ENCODE measurements at regions not wholly inside any gene's neighbourhood (a gene's known extent, or its start where the extent isn't known, plus 50 kb on each side); places are given as distances from the start of the nearest gene placed in this dataset.

DNA sequence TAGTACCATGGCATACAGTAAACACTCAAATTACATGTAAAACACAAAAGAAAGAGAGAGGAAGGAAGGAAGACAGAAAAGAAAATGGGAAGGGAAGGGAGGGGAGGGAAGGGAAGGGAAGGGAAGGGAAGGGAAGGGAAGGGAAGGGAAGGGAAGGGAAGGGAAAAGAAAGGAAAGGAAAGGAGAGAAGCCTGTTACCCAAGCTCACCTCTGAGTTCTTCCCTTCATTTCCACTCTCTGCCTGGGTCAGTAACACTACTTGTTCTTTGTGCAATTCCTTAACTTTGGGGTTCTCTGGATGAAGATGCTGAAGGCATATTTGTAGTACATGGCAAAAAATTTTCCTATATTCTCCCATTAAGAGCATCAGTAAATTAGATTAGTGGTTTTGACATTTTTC is 241.0 kb downstream of the RAB28 start:
- H3K27me3 ChIP-seq (ENCODE audit: insufficient read depth): no peaks in the 10 kb centered on the region
- Mint-ChIP-seq H3K4me3 (no peak overlapping the region), H3K27ac (no peak overlapping the region), H3K4me1 (peaks cover 8% of the 10 kb centered on the region), H3K27me3 (ENCODE audit: insufficient read depth, low read depth, poor library complexity) (peaks cover 1% of the 10 kb centered on the region), H3K9me3 (peaks cover 19% of the 10 kb centered on the region), H3K36me3 (ENCODE audit: low read depth) (peaks cover 12% of the 10 kb centered on the region; the same call in 2 of the 3 replicates)
- H3K9me2 ChIP-seq (ENCODE audit: insufficient read depth): peaks cover 16% of the 10 kb centered on the region; the same call in 1 of the 2 replicates
- H3K36me3 ChIP-seq (ENCODE audit: insufficient read depth): no peaks in the 10 kb centered on the region
- H3K4me3 ChIP-seq: no peak overlapping the region
- no peak overlapping the region for H2AFZ ChIP-seq
- TF ChIP-seq EZH2 (IDR thresholded peaks at IDR 0.05; ENCODE audit: low read depth, unreplicated experiment): no peak
- TF ChIP-seq ZNF331 (CRISPR knock-in tag; IDR thresholded peaks at IDR 0.05; ENCODE audit: low read depth): no peak
- TF ChIP-seq, protein P1, sequence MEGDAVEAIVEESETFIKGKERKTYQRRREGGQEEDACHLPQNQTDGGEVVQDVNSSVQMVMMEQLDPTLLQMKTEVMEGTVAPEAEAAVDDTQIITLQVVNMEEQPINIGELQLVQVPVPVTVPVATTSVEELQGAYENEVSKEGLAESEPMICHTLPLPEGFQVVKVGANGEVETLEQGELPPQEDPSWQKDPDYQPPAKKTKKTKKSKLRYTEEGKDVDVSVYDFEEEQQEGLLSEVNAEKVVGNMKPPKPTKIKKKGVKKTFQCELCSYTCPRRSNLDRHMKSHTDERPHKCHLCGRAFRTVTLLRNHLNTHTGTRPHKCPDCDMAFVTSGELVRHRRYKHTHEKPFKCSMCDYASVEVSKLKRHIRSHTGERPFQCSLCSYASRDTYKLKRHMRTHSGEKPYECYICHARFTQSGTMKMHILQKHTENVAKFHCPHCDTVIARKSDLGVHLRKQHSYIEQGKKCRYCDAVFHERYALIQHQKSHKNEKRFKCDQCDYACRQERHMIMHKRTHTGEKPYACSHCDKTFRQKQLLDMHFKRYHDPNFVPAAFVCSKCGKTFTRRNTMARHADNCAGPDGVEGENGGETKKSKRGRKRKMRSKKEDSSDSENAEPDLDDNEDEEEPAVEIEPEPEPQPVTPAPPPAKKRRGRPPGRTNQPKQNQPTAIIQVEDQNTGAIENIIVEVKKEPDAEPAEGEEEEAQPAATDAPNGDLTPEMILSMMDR (conservative IDR thresholded peaks at IDR 0.05; ENCODE audit: low read depth in 2 of 2): no peak
- TF ChIP-seq, protein P2, sequence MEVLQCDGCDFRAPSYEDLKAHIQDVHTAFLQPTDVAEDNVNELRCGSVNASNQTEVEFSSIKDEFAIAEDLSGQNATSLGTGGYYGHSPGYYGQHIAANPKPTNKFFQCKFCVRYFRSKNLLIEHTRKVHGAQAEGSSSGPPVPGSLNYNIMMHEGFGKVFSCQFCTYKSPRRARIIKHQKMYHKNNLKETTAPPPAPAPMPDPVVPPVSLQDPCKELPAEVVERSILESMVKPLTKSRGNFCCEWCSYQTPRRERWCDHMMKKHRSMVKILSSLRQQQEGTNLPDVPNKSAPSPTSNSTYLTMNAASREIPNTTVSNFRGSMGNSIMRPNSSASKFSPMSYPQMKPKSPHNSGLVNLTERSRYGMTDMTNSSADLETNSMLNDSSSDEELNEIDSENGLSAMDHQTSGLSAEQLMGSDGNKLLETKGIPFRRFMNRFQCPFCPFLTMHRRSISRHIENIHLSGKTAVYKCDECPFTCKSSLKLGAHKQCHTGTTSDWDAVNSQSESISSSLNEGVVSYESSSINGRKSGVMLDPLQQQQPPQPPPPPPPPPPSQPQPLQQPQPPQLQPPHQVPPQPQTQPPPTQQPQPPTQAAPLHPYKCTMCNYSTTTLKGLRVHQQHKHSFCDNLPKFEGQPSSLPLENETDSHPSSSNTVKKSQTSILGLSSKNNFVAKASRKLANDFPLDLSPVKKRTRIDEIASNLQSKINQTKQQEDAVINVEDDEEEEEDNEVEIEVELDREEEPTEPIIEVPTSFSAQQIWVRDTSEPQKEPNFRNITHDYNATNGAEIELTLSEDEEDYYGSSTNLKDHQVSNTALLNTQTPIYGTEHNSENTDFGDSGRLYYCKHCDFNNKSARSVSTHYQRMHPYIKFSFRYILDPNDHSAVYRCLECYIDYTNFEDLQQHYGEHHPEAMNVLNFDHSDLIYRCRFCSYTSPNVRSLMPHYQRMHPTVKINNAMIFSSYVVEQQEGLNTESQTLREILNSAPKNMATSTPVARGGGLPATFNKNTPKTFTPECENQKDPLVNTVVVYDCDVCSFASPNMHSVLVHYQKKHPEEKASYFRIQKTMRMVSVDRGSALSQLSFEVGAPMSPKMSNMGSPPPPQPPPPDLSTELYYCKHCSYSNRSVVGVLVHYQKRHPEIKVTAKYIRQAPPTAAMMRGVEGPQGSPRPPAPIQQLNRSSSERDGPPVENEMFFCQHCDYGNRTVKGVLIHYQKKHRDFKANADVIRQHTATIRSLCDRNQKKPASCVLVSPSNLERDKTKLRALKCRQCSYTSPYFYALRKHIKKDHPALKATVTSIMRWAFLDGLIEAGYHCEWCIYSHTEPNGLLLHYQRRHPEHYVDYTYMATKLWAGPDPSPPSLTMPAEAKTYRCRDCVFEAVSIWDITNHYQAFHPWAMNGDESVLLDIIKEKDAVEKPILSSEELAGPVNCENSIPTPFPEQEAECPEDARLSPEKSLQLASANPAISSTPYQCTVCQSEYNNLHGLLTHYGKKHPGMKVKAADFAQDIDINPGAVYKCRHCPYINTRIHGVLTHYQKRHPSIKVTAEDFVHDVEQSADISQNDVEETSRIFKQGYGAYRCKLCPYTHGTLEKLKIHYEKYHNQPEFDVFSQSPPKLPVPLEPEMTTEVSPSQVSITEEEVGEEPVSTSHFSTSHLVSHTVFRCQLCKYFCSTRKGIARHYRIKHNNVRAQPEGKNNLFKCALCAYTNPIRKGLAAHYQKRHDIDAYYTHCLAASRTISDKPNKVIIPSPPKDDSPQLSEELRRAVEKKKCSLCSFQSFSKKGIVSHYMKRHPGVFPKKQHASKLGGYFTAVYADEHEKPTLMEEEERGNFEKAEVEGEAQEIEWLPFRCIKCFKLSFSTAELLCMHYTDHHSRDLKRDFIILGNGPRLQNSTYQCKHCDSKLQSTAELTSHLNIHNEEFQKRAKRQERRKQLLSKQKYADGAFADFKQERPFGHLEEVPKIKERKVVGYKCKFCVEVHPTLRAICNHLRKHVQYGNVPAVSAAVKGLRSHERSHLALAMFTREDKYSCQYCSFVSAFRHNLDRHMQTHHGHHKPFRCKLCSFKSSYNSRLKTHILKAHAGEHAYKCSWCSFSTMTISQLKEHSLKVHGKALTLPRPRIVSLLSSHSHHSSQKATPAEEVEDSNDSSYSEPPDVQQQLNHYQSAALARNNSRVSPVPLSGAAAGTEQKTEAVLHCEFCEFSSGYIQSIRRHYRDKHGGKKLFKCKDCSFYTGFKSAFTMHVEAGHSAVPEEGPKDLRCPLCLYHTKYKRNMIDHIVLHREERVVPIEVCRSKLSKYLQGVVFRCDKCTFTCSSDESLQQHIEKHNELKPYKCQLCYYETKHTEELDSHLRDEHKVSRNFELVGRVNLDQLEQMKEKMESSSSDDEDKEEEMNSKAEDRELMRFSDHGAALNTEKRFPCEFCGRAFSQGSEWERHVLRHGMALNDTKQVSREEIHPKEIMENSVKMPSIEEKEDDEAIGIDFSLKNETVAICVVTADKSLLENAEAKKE (CRISPR knock-in tag; IDR thresholded peaks at IDR 0.05): no peak
- no peak for TF ChIP-seq JUNB (IDR thresholded peaks at IDR 0.05; ENCODE audit: unreplicated experiment)
- no peak for TF ChIP-seq CREB1 (CRISPR knock-in tag; IDR thresholded peaks at IDR 0.05; ENCODE audit: low read depth)
- TF ChIP-seq NANOG (IDR thresholded peaks at IDR 0.05; ENCODE audit: borderline replicate concordance): no peak
- TF ChIP-seq POLR2AphosphoS5 (IDR thresholded peaks at IDR 0.05; ENCODE audit: low read depth): no peak
- no peak for TF ChIP-seq ZNF114 (CRISPR knock-in tag; IDR thresholded peaks at IDR 0.05)
- TF ChIP-seq, protein P3, sequence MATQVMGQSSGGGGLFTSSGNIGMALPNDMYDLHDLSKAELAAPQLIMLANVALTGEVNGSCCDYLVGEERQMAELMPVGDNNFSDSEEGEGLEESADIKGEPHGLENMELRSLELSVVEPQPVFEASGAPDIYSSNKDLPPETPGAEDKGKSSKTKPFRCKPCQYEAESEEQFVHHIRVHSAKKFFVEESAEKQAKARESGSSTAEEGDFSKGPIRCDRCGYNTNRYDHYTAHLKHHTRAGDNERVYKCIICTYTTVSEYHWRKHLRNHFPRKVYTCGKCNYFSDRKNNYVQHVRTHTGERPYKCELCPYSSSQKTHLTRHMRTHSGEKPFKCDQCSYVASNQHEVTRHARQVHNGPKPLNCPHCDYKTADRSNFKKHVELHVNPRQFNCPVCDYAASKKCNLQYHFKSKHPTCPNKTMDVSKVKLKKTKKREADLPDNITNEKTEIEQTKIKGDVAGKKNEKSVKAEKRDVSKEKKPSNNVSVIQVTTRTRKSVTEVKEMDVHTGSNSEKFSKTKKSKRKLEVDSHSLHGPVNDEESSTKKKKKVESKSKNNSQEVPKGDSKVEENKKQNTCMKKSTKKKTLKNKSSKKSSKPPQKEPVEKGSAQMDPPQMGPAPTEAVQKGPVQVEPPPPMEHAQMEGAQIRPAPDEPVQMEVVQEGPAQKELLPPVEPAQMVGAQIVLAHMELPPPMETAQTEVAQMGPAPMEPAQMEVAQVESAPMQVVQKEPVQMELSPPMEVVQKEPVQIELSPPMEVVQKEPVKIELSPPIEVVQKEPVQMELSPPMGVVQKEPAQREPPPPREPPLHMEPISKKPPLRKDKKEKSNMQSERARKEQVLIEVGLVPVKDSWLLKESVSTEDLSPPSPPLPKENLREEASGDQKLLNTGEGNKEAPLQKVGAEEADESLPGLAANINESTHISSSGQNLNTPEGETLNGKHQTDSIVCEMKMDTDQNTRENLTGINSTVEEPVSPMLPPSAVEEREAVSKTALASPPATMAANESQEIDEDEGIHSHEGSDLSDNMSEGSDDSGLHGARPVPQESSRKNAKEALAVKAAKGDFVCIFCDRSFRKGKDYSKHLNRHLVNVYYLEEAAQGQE (IDR thresholded peaks at IDR 0.05; ENCODE audit: unreplicated experiment): no peak
- no peak for TF ChIP-seq STAT1 (IDR thresholded peaks at IDR 0.05; ENCODE audit: unreplicated experiment)
- TF ChIP-seq, protein P4, sequence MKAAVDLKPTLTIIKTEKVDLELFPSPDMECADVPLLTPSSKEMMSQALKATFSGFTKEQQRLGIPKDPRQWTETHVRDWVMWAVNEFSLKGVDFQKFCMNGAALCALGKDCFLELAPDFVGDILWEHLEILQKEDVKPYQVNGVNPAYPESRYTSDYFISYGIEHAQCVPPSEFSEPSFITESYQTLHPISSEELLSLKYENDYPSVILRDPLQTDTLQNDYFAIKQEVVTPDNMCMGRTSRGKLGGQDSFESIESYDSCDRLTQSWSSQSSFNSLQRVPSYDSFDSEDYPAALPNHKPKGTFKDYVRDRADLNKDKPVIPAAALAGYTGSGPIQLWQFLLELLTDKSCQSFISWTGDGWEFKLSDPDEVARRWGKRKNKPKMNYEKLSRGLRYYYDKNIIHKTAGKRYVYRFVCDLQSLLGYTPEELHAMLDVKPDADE (IDR thresholded peaks at IDR 0.05): no peak
- no peak for TF ChIP-seq EZH2phosphoT487 (IDR thresholded peaks at IDR 0.05; ENCODE audit: unreplicated experiment)
- DNase-seq (ENCODE audit: low spot score): no peak
- no peaks in the 10 kb centered on the region for H3K4me1 ChIP-seq (ENCODE audit: insufficient read depth)
- no peak for ATAC-seq
- no peaks in the 10 kb centered on the region for H3F3A ChIP-seq (replicated peaks; ENCODE audit: low read depth)
- no peaks in the 10 kb centered on the region for H3K79me2 ChIP-seq (replicated peaks; ENCODE audit: insufficient read depth)
- H3K27ac ChIP-seq (ENCODE audit: low read depth): no peak overlapping the region
- H4K20me1 ChIP-seq (replicated peaks; ENCODE audit: insufficient read depth): no peaks in the 10 kb centered on the region
- H3K4me2 ChIP-seq: no peak overlapping the region
